ENCODE measurements at regions not wholly inside any gene's neighbourhood (a gene's known extent, or its start where the extent isn't known, plus 50 kb on each side); places are given as distances from the start of the nearest gene placed in this dataset.

GRCh38 chr10:125265579-125265955 lies 105.2 kb upstream of the CTBP2 start:
- intact Hi-C loops (cut with DNase I), result no loop called here
- H3K36me3 ChIP-seq, result no peaks in the 10 kb centered on the region
- no peak overlapping the region for H3K27ac ChIP-seq
- H3K9me3 ChIP-seq, result no peaks in the 10 kb centered on the region
- no peak overlapping the region for H3K4me3 ChIP-seq
- DNase-seq (no peak), ATAC-seq (no peak)
- no peaks in the 10 kb centered on the region for H3K4me1 ChIP-seq
- TF ChIP-seq CTCF (IDR thresholded peaks at IDR 0.05), result no peak
- H3K27me3 ChIP-seq, result no peaks in the 10 kb centered on the region

GRCh38 chr10:125264757-125265578 lies 104.6 kb upstream of the CTBP2 start:
- no peaks in the 10 kb centered on the region for H3K4me1 ChIP-seq
- H3K27ac ChIP-seq, result no peak overlapping the region
- no peaks in the 10 kb centered on the region for H3K9me3 ChIP-seq
- ATAC-seq (peak; percentile 23), DNase-seq (no peak)
- intact Hi-C loops (cut with DNase I), result no loop called here
- no peaks in the 10 kb centered on the region for H3K27me3 ChIP-seq
- TF ChIP-seq CTCF (IDR thresholded peaks at IDR 0.05), result no peak
- H3K4me3 ChIP-seq, result no peak overlapping the region
- H3K36me3 ChIP-seq, result no peaks in the 10 kb centered on the region

- Histone ChIP-seq H3K4me3 (no peak overlapping the region), H3K27me3 (no peaks in the 10 kb centered on the region), H3K4me1 (no peaks in the 10 kb centered on the region), H3K9me3 (no peaks in the 10 kb centered on the region), H3K27ac (no peak overlapping the region), H3K36me3 (no peaks in the 10 kb centered on the region)
- intact Hi-C loops (cut with DNase I), result no loop called here
- no peak for TF ChIP-seq CTCF (IDR thresholded peaks at IDR 0.05)
- ATAC-seq (no peak), DNase-seq (no peak)
Observed at GRCh38 chr10:125264091-125264490, 103.7 kb upstream of the CTBP2 start.

GRCh38 chr10:125263551-125263950 lies 103.2 kb upstream of the CTBP2 start:
- no peaks in the 10 kb centered on the region for H3K9me3 ChIP-seq
- H3K27ac ChIP-seq, result no peak overlapping the region
- TF ChIP-seq CTCF (IDR thresholded peaks at IDR 0.05), result no peak
- H3K27me3 ChIP-seq, result no peaks in the 10 kb centered on the region
- H3K4me1 ChIP-seq, result no peaks in the 10 kb centered on the region
- no peak for ATAC-seq
- intact Hi-C loops (cut with DNase I), result no loop called here
- H3K4me3 ChIP-seq, result no peak overlapping the region
- H3K36me3 ChIP-seq, result no peaks in the 10 kb centered on the region
- no peak for DNase-seq

GRCh38 chr10:125262920-125263319 lies 102.6 kb upstream of the CTBP2 start:
- no peaks in the 10 kb centered on the region for H3K27me3 ChIP-seq
- no peaks in the 10 kb centered on the region for H3K4me1 ChIP-seq
- no peak overlapping the region for H3K4me3 ChIP-seq
- TF ChIP-seq CTCF (IDR thresholded peaks at IDR 0.05), result no peak
- intact Hi-C loops (cut with DNase I), result no loop called here
- H3K27ac ChIP-seq, result no peak overlapping the region
- no peaks in the 10 kb centered on the region for H3K36me3 ChIP-seq
- DNase-seq (no peak), ATAC-seq (no peak)
- H3K9me3 ChIP-seq, result no peaks in the 10 kb centered on the region

- H3K27me3 ChIP-seq, result no peaks in the 10 kb centered on the region
- no peaks in the 10 kb centered on the region for H3K36me3 ChIP-seq
- TF ChIP-seq CTCF (IDR thresholded peaks at IDR 0.05), result no peak
- DNase-seq (no peak), ATAC-seq (no peak)
- H3K27ac ChIP-seq, result no peak overlapping the region
- H3K4me1 ChIP-seq, result no peaks in the 10 kb centered on the region
- H3K9me3 ChIP-seq, result no peaks in the 10 kb centered on the region
- H3K4me3 ChIP-seq, result no peak overlapping the region
- intact Hi-C loops (cut with DNase I), result no loop called here
Observed at GRCh38 chr10:125262409-125262808, 102.0 kb upstream of the CTBP2 start.

Data from upper lobe of right lung (tissue), 1 donor.